ENCODE measurements at regions not wholly inside any gene's neighbourhood (a gene's known extent, or its start where the extent isn't known, plus 50 kb on each side); places are given as distances from the start of the nearest gene placed in this dataset.

- ChIA-PET CTCF (no interaction called here), POLR2A (no interaction called here)
- TF ChIP-seq, protein P1, sequence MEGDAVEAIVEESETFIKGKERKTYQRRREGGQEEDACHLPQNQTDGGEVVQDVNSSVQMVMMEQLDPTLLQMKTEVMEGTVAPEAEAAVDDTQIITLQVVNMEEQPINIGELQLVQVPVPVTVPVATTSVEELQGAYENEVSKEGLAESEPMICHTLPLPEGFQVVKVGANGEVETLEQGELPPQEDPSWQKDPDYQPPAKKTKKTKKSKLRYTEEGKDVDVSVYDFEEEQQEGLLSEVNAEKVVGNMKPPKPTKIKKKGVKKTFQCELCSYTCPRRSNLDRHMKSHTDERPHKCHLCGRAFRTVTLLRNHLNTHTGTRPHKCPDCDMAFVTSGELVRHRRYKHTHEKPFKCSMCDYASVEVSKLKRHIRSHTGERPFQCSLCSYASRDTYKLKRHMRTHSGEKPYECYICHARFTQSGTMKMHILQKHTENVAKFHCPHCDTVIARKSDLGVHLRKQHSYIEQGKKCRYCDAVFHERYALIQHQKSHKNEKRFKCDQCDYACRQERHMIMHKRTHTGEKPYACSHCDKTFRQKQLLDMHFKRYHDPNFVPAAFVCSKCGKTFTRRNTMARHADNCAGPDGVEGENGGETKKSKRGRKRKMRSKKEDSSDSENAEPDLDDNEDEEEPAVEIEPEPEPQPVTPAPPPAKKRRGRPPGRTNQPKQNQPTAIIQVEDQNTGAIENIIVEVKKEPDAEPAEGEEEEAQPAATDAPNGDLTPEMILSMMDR (IDR thresholded peaks at IDR 0.05; ENCODE audit: control extremely low read depth, extremely low read depth, low read depth, missing control alignments) = no peak
Measured at GRCh38 chr3:118495206-118495605, 539.4 kb downstream of the IGSF11 start.

GRCh38 chr3:118497274-118497673 lies 537.4 kb downstream of the IGSF11 start:
- TF ChIP-seq, protein P1 (IDR thresholded peaks at IDR 0.05; ENCODE audit: control extremely low read depth, extremely low read depth, low read depth, missing control alignments) = no peak
- no peak for DNase-seq (ENCODE audit: extremely low spot score)
- CTCF ChIA-PET = interaction anchor here (0.6 kb wide), 1 partner anchor 235 kb away, joined by 3 read pairs; no protein-coding TSS in a partner anchor
- POLR2A ChIA-PET = no interaction called here

More at GRCh38 chr3:118495206-118495605, 539.4 kb downstream of the IGSF11 start:
- no peak for DNase-seq (ENCODE audit: extremely low spot score)

DNA sequence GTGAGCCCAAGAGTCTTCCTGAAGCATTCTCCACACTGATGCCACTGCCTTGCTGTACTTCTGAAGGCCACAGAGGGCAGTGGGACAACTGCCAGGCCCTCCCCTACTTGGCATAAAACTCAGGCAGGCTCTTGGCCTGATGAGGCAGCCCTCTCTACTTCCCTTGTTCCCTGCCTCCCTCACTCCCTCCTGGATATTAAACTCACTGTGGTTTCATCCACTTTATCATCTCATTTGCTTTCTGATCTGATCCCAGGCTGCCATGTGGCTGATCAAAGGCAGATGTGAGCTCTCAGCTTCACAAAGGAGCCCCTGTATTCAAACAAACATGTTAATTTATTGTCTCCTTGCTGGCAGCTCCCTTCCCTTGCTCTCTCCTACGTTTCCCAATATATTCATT lies 533.5 kb downstream of the IGSF11 start:
- TF ChIP-seq, protein P1 (IDR thresholded peaks at IDR 0.05; ENCODE audit: control extremely low read depth, extremely low read depth, low read depth, missing control alignments) = no peak
- POLR2A ChIA-PET = no interaction called here
- CTCF ChIA-PET = interaction anchor here (0.9 kb wide), 1 partner anchor 31 kb away, joined by 3 read pairs; no protein-coding TSS in a partner anchor
- DNase-seq (ENCODE audit: extremely low spot score) = no peak

DNA sequence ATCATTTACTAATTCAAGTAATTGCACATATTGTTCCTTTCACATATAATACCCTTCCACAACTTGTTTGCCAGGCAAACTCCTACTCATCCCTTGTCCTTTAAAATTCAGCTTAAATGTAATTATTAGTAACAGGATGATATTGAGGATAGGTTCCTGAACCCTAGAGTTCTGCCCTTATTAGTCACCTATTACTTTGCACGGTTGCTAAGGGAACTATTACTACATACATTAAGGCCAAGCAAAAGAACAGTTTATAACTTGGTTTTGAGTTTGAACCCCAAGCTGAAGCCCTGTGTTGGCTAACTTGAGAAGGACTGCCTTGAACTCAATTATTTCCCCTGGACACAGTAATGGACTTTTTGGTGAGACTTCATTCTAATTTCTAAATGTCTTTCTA lies 529.7 kb downstream of the IGSF11 start:
- ChIA-PET POLR2A (no interaction called here), CTCF (interaction anchor here (1.3 kb wide), 1 partner anchor 11 kb away, joined by 3 read pairs; no protein-coding TSS in a partner anchor)
- no peak for DNase-seq (ENCODE audit: extremely low spot score)
- TF ChIP-seq, protein P1 (IDR thresholded peaks at IDR 0.05; ENCODE audit: control extremely low read depth, extremely low read depth, low read depth, missing control alignments) = no peak

- no peak for DNase-seq (ENCODE audit: extremely low spot score)
- ChIA-PET POLR2A (no interaction called here), CTCF (no interaction called here)
- TF ChIP-seq, protein P1 (IDR thresholded peaks at IDR 0.05; ENCODE audit: control extremely low read depth, extremely low read depth, low read depth, missing control alignments) = no peak
Measured at GRCh38 chr3:118505784-118506183, 528.9 kb downstream of the IGSF11 start.

GRCh38 chr3:118511402-118511801 lies 523.2 kb downstream of the IGSF11 start:
- DNase-seq (ENCODE audit: extremely low spot score) = no peak
- ChIA-PET POLR2A (no interaction called here), CTCF (interaction anchor here (1.1 kb wide), 1 partner anchor 18 kb away, joined by 4 read pairs; no protein-coding TSS in a partner anchor)
- TF ChIP-seq, protein P1 (IDR thresholded peaks at IDR 0.05; ENCODE audit: control extremely low read depth, extremely low read depth, low read depth, missing control alignments) = no peak
